GM18505 (cell line): ENCODE measurements at regions not wholly inside any gene's neighbourhood (a gene's known extent, or its start where the extent isn't known, plus 50 kb on each side); places are given as distances from the start of the nearest gene placed in this dataset.
"Not testable (repeated sequence)": the region's sequence is repeated elsewhere in the genome, so short reads cannot be mapped to it uniquely, and the experiment has no call there.

Experiments used
- ATAC-seq: cut with Tn5 transposase; IDR thresholded peaks from one replicate; pipeline ENCODE4 v1.9.1; 2021; ENCODE audit not compliant: unreplicated experiment
- POLR2A ChIP-seq: IDR thresholded peaks from 4 replicates; pipeline ENCODE4 v1.6.1; 2011; ENCODE audit warnings: borderline replicate concordance; ENCODE audit not compliant: insufficient read depth, insufficient read length; ENCODE audit errors: extremely low read depth

DNA sequence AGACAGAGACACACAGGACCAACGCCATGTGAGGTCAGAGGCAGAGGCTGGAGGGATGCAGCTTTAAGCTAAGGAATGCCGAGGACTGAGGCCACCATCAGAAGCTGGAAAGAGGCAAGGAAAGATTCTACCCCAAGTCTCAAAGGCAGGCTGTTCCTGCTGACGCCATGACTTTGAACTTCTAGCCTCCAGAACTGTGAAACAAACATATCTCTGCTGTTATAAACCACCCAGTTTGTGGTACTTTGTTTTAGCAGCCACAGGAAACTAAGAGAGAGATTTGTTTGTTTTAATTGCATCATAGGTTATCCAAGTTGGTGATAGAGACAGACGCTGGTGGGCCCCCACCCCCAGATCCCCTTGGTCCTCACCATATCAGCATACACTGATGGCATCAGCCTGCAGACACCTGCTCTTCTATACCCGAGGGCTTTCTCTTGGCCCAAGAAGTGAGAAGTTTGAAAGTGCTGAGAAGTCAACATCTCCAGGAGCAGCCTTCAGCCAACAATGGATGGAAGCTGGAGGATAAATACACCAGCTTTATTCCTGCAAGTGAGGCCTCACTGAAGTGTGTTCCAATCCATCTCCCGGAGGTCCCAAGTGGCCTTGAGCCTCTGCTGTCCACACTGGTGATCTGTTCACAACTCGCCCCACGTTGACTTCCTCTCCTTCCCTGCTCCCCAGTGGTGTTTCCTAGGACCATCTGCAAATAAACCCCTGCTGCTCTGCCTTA, 154.7 kb downstream of the BTBD3 start:
- TF ChIP-seq POLR2A = no peak
- no peak for ATAC-seq

DNA sequence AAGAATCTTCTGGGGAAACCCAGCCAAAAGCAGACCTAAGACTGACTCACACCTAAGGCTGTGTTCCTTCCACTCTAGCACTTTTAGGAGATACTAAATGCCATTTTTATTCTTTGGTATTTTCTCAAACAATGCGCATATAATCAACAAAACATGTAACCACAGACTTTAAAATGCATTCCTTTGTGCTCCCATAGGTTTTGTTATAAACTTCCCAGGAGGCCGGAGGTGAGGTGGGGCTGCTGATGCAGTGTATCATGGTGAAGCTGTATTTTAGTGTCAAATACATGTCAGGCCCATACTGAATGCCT, 155.2 kb downstream of the BTBD3 start:
- ATAC-seq = no peak
- no peak for TF ChIP-seq POLR2A

DNA sequence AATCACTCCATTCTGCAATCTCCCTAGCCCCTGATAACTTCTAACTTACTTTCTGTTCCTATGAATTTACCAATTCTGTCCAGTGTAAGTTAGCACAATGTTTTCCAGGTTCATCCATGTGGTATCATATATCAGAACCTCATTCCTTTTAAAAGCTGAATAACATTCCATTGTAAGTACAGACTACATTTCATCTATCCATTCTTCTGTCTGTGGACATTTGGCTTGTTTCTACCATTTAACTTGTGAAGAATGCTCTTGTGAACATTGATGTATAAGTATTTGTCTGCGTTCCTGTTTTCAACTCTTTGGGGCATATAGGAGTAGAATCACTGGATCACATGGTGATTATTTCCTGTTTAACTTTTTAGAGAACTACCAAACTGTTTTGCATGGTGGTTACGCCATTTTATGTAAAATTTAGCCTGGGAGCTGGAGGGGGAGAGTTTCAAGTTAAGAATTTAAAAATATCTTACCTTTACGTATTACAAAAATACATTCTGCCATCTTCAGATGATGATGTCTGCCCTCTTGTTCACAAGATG, 156.5 kb downstream of the BTBD3 start:
- no peak for TF ChIP-seq POLR2A
- no peak for ATAC-seq

DNA sequence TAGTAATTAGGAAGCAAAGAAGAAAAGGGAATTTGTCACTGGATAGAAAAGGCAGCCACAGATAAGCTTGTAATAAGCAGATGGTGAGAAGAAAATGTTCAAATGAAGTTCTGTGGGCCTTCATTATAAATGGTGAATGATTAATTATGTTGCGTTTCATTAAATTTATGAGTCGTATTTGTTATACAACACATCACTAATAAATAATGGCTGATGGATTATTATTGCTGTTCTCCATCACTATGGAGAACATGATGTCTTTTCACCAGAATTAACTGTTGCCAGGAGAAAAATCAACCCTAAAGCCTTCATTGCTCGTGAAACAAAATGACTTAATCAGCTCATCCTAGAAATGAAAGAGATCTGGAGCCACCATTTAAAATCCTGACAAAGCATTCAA, 158.5 kb downstream of the BTBD3 start:
- ATAC-seq = no peak
- TF ChIP-seq POLR2A = no peak

DNA sequence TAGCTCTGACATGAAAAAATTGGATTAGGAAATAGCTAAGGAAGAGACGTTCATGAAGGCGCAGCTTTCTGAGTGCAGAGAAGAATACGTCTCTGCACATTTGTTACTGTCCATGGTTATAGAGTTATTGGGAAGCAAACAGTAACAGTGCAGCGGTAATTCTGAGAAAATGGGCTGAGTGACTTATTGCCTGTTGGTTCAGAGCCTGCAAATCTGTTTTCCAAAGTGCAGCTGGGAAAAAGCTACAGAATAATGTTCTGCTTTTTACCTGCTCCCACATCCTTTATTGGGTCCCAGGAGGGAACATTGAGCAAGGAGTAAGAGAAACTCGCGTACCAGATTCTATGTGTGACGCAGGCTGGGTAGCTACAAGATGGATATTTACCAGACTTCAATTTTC, 160.2 kb downstream of the BTBD3 start:
- no peak for TF ChIP-seq POLR2A
- ATAC-seq = no peak

DNA sequence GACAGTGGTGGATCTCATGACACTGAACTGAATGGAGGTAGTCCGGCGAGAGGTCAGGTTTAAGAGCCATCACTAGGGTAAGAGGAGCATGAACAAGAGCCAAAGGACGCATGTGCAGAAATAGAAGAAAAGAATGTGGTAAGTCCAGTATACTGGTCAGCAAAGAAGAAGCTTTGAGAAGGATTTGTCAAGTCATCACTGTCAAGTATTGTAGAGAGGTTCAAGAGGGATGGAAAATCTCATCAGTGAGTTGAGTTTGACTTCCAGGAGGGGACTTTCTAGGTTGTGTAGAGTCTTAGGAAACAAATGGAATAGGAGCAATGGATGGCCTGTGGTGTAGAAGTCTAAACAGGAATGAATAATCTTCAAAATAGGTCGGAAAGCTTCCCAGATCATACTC, 161.8 kb downstream of the BTBD3 start:
- ATAC-seq = no peak
- TF ChIP-seq POLR2A = no peak

DNA sequence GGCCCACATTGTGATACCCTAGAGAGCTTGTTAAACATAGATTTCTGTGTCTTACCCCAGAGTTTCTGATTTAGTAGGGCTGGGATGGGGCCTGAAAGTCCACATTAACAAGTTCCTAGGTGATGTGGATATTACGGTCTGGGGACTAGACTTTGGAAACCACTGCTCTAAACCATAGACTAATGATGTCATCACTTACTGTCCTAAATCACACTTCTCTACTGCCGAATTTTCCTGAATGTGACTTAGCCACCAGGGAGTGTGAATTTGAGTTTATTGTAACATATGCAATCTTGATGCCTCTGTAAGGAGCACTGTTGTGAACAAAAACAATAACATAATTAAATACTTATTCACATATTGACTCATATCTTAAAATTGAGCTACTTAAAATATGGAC, 165.6 kb downstream of the BTBD3 start:
- ATAC-seq = no peak
- no peak for TF ChIP-seq POLR2A

DNA sequence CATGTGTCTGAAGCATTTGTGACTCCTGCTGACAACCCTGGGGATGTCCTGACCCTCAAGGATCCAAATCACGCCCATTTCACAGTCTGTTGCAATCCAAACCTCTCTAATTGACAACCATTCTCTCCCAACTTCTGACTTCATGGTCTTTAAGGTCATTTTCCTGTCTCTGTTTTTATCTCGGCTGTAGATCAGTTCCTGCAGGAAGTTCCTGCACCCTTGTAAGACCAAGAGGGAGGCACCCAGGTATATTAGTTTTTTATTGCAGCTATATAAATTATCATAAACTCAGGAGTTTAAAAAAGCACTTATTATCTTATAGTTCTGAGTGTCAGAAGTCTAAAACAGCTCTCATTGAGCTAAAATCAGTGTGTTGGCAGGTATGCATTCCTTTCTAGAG, 166.8 kb downstream of the BTBD3 start:
- ATAC-seq = no peak
- TF ChIP-seq POLR2A = no peak

DNA sequence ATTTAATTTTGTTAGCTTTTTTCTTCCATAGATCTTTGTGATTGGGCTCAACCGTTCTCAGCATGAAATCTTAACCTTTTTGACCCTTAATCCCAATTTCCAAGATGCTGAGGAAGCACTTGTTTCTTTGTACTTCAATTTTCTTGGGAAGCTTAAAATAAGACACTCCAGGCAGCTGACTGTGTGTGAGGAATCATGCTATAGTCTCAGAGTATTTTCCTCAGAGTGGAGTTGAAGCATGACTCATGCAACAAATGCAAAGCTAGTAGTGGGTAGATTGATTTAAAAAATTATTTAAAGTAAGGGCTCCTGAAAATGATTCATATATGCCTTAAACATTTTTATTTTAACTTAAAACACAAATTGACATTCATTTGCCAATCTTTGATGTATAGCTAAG, 168.7 kb downstream of the BTBD3 start:
- no peak for ATAC-seq
- no peak for TF ChIP-seq POLR2A

DNA sequence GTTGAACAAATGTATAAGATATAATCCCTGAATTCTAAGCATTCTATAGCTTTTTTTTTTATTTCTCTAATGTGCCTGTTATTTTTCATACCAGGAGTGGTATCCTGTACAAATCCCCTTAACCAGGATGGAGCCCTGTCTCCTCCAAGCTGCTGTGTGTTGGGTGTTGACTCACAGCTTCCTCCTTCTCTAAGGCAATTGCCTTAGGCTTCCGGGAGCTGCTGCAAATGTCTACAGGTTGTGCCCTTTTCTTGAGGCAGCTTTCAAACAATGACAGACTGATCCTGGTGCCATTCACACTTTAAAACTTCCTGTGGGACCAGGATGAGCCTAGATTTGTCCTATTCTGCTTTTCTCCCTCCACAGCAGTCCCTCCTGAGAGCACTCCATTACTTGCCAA, 173.2 kb downstream of the BTBD3 start:
- TF ChIP-seq POLR2A = no peak
- no peak for ATAC-seq

DNA sequence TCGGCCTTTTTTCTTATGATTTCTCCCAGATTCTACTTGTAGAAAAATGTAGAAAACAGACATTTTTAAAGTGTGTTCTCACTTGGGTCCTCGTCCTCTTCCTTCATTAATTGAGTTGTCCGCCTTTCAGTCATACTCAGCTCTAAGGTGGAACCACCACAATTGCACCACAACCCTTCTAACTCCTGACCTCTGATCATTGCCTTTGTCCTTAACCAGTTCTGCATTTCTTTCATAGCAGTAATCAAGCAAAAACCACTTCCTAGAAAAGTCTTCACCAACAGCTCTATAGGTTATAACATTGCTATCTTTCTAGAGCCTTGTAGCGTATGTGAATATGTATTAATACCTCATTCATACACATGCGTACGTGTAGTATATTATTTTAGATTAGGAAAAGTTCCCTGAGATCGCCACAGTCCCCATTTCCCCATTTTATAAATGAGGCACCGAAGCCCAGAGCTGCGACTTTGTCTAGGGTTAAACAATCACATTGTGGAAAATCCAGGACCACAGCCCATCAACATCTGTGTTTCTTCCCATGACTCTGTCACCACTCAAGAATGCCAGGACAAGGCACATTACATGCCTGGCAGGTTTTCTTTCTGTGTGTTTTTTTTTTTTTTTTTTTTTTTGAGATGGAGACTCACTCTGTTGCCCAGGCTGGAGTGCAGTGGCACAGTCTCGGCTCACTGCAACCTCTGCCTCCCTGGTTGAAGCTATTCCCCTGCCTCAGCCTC, 175.5 kb downstream of the BTBD3 start:
- ATAC-seq = no peak
- no peak for TF ChIP-seq POLR2A

DNA sequence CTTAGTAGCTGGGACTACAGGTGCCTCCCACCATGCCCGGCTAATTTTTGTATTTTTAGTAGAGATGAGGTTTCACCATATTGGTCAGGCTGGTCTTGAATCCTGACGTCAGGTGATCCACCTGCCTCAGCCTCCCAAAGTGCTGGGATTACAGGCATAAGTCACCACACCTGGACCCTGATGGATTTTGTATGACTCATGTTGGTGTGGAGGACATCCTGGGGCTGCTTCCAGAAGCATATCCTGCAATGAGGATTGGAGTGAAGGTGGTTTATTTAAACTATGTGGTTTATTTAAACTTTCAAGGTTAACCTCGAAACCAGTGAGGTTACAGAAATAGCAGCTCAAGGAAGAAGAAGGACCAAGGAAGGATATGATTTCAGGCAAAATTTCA, 176.1 kb downstream of the BTBD3 start:
- ATAC-seq = not testable (repeated sequence)

DNA sequence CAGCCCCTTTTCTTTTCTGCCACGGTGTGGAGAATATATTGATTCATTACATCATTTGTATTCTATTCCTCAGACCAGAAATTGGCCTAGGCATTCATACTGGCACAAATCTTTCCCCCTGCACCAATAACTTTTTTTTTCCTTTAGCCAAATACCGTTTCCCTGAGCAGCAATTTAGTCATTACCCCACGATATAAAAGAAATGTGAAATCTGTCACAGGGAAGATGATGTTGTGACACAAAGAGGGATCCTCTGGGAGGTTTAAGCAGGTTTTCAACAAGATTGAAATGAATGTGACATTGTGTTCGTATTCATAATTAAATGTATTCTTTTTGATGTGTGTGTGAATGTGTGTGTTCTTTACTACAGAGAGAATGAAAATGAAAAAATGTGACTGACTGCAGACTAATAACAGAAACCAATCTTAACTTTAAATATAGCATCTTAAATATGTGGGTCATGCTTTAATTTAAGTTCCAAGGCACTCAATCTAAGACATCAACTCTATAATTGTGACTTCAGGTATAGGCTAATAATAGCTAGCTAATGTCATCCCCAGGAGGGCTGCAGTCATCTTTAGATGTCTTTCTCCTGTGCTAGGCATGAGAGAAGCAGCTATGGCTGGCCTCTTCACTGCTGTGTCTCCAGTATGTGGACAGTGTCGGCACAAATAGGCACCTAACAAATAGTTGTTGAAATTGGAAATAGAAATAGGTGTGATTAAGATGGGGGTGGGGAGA, 177.7 kb downstream of the BTBD3 start:
- ATAC-seq = no peak
- TF ChIP-seq POLR2A = no peak

DNA sequence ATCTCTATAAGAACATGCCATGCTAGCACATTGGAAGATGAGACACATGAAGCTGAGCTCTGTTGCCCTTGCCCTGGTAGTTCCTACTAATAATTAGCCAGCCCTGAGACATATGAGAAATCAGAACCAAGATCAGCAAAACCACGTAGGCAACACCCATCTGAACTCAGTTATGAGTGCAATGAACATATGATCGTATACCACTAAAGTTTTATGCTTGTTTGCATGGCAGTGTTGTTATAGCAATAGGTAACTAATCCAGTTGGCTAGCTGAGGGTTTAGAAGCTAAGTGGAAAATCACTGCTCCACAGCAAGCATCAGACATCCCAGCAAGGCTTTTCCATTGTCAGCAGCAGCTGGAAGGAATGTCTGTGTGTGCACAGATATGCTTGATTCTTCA, 180.7 kb downstream of the BTBD3 start:
- TF ChIP-seq POLR2A = no peak
- no peak for ATAC-seq
